ENCODE measurements at regions not wholly inside any gene's neighbourhood (a gene's known extent, or its start where the extent isn't known, plus 50 kb on each side); places are given as distances from the start of the nearest gene placed in this dataset.

GRCh38 chr6:145306489-145306888 lies 428.8 kb downstream of the EPM2A start:
- TF ChIP-seq YY1 (IDR thresholded peaks at IDR 0.05; ENCODE audit: insufficient read depth, insufficient read length) (no peak), ZNF274 (IDR thresholded peaks at IDR 0.05; ENCODE audit: low read depth, low read length) (no peak), SUZ12 (IDR thresholded peaks at IDR 0.05; ENCODE audit: extremely low read depth, insufficient read depth, insufficient read length) (no peak)

All from NT2/D1 (cell line).